ENCODE measurements at regions not wholly inside any gene's neighbourhood (a gene's known extent, or its start where the extent isn't known, plus 50 kb on each side); places are given as distances from the start of the nearest gene placed in this dataset.

- TF ChIP-seq POLR2A (IDR thresholded peaks at IDR 0.05) (no peak), CTCF (IDR thresholded peaks at IDR 0.05) (no peak)
Observed at GRCh38 chr13:44211286-44211685, 162.3 kb upstream of the SERP2 start.

All from transverse colon (tissue), 3 donors.